ENCODE measurements at regions not wholly inside any gene's neighbourhood (a gene's known extent, or its start where the extent isn't known, plus 50 kb on each side); places are given as distances from the start of the nearest gene placed in this dataset.

DNA sequence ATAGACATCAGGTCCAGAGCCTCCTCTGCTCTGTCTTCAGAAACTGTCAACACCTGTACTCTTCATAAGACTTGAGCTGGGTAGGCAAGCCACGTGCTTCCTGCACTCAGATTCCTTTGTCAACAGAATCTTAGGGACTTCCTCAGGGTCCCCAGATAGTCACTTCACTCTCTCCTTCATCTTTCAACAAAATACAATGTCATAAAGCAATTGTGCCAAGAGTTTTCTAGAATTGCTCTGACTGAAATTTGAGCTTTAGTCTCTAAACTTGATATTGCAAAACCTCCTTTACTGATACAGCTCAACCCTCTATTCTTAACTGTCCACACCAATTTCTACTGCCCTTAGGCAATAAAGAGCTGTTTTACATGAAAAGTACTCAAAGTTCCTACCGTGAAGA, 179.9 kb downstream of the IRS2 start:
- no peak overlapping the region for H3K27ac ChIP-seq
- DNase-seq (ENCODE audit: low read depth, low spot score), result no peak

DNA sequence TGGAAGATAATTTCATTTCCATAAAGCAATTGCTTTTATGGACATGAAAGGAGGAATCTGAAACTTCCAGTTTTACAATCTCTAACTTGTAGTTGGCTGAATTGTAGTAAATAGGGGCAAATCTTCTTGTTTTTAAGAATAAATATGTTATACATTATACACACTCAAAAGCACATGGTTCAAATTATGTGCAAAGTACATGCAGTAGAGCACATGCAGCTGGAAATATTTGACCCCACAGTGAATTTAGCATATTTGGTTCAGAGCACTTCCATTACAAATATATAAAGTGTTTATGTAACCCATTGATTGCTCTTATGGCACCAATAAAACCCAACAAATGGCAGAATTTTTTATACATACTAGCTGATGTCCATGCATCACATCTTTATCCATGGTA, 180.5 kb downstream of the IRS2 start:
- H3K27ac ChIP-seq, result no peak overlapping the region
- no peak for DNase-seq (ENCODE audit: low read depth, low spot score)

DNA sequence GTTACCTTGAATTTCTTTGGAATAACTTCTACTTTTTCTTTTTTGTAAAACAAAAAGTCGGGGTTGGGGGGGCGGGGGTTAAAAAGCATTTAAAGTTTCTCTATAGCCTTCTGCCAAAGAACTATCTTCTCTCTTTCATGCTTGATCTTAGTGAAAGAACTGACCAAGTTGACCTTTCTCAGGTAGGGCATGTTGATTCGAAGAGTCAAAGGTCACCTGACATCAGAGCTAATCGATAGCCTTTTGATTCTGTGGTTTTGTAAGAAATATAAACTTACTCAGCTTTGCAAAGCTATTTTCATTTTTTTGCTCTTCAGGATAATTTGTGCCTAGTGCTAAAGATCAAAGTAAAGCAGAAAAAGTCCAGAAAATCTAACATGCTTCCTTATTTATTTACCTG, 181.5 kb downstream of the IRS2 start:
- DNase-seq (ENCODE audit: low read depth, low spot score), result no peak
- no peak overlapping the region for H3K27ac ChIP-seq

DNA sequence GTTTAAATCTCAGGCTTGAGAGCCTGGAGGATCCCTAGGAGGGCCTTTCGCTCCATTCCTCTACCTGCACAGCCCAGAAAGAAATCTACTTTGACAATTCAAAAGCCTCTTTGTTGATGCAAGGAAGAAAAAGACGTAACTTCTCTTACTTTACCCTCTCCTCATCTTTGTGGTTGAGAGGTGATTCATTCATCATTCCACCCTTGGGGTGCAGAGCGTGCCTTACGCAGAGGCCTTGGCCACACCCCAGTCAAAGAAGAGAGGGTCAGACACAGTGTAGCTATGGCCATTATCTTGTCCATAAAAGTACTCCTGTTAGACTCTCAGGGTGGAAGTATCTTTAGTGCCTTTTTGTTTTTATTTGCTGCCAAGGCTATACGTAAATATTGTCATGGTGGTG, 184.0 kb downstream of the IRS2 start:
- H3K27ac ChIP-seq, result no peak overlapping the region
- no peak for DNase-seq (ENCODE audit: low read depth, low spot score)

DNA sequence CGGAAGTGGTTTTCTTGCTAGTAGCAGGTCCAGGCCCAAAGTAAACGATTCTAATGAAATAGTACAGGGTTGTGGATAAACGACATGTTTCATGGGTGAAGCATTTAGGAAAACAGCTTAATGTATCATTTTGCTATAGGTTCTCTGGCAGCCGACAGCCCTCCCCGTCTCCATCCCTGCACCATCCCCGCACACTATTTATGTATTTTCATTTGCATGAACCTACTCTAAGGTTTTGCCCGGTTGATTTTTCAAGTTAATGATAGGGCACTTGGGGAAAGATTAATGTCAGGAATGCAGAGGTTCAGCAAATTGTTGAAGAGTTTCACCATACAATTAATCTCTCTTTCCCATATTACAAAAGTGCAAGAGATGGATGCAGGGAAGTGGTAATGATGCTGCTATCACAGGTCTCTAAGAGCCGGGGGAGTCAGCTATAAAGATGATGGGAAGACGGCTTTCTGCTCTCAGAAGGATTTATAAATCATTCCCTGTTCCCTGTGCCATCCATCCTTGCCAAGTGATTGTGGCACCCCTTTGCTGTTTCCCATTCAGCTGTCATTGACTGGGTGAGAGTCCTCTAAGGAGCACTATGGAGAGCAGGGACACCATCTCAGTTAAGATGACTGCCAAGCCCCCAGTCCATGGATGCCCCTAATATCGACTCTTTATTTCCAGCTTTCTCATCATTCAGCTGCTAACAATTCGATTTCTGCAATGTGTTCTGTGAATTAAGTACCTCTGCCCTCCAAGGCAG, 186.3 kb downstream of the IRS2 start:
- no peak overlapping the region for H3K27ac ChIP-seq
- no peak for DNase-seq (ENCODE audit: low read depth, low spot score)

DNA sequence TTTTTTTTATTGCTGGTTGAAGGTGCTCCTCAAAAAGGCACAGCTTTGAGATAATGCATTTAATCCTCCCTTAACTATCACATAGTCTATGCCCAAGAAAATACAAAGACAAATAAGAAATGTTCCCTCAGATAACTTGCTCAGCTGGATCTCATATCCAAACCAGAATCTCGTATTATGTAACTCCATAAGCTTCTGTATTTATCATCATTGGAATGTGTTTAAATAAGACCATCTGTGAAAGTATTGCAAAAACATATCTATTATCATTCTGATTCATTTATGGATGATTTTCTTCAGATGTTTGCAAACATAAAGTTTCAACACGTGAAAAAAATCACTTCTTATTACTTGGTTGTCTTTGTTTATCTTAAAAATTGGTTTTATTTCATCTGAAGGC, 190.9 kb downstream of the IRS2 start:
- DNase-seq (ENCODE audit: low read depth, low spot score), result no peak
- H3K27ac ChIP-seq, result no peak overlapping the region

DNA sequence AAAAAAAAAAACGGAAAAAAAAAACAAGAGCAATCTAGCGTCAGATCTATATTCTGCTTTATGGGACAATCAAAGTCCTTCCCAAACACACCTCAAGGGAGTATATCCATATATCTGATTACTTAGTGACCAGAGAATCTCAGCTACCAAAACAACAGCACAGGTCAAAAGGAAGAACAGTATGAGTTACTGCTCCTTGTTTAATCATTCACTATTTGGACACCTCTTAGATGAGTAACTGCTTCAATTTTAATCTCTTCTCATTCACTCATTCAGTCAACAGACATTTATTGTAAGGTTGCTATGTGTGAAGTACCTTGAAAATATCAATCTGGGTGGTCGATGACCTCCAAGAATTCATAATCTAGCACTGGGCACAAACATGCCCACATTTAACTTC, 193.2 kb downstream of the IRS2 start:
- no peak for DNase-seq (ENCODE audit: low read depth, low spot score)
- H3K27ac ChIP-seq, result no peak overlapping the region

DNA sequence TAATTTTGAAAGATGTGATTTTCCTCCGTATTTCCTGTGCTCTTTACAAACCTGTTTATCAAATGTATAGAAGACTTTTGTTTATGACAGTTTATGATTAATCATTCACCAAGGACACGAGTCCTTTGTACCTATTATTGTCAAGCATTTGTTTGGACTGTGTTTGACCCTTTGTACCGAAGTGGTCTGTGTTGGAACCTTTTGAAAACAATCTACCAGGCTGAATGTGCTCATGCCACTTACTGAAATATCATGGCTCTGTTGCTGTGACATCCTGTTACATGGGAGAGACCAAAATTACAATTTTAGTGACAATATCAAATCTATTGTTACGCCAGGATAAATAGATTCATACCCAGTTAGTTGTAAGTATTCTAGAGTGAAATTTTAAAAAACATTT, 193.6 kb downstream of the IRS2 start:
- DNase-seq (ENCODE audit: low read depth, low spot score), result no peak
- no peak overlapping the region for H3K27ac ChIP-seq

DNA sequence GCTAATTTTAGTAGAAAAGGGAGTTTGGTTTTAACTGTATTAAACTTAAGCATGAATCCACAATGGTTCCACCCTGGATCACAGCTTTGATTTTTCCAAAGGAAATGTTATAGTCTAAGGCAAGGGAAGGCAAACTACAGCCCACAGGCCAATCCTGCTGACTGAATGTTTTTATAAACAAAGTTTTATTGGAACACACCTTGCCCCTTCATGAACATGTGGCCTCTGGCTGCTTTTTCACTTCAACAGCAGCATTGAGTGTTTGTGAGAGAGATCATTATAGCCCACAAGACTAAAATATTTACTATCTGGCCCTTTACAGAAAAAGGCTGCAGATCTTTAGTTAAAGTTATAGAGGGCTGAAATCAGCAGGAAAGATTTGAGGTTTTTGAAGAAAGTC, 198.7 kb downstream of the IRS2 start:
- DNase-seq (ENCODE audit: low read depth, low spot score), result no peak
- H3K27ac ChIP-seq, result no peak overlapping the region

DNA sequence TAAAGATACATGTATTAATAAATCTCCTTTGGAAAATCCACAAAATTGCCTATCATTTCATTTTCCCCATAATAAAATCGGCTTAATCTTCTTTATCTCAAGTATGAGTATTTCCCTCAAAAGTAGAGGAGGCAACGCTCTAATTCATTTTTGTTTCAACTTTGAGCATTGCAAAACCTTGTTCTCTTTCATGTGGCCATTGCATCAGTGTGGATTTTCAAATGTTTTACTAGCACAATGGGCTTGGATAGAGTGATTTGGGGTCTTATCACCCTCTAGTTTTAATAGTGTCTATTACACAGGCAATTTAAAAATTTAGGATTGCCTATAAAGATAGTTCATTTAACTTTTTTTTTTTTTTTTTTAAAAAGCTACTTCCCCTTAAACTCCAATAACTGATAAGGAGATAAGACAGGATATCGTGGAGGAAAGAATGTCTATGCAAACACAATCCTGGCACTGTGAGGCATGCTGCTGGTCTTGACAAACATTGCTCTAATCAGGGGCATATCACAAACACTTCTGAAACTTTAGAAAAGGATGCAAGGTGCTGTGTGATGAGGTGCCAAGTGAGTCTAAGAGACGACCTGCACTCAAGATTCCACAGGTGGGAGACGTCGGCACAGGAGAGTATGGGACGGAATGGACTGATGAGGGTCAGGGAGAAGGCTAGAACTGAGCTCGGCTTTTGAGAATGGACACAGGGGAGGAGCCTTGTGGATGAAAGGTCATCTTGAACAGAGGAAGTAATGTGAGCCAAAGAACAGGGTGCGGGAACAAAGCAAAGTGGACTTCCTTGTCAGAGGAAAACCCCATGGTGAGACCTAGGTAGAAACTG, 199.7 kb downstream of the IRS2 start:
- DNase-seq (ENCODE audit: low read depth, low spot score), result no peak
- H3K27ac ChIP-seq, result no peak overlapping the region

DNA sequence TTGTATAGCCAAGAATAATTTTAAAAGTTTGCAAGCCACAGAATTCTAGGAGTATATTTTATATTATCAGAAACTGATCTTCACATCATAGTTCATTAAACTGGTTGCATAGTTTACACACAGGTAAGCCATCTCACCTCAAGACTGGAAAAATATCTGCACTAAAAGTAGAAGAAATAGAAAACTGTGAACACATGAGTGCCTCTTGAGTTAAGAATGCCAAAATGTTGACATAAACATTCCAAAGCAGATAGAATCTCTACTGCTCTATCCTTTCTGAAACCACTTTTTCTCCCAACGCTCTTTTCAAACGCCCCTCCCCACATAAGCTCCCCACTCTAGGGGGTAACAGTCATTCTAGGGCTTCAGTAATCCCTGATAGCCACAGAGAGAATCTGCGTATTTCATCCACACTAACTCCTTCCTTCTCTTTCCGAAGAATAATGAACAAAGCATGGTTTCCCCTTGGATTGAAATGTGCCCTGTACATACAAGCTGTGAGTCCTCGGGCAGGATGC, 201.5 kb downstream of the IRS2 start:
- no peak overlapping the region for H3K27ac ChIP-seq
- no peak for DNase-seq (ENCODE audit: low read depth, low spot score)

DNA sequence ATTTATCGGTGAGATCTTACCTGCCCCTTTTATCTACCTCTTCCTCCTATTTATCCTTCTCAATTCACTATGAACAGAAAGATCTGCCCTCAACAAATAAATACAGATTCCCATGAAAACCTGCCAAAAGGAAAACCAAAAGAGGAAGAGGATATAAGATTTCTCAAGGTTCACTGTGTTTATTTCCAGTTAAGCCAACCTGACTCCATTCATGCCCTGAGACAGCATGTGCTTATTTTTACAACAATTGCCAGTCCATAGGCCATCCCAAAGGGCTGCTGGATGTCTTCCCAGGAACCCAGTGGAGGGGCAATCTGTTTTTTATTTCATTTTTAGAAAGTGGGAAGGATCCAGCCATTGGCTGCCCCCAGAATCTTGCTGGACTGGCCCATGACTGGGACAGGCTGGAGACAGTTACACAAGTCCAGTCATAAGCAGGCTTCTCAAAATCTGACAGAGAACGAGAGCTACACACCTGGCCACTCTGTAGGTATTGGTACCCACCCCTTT, 209.1 kb downstream of the IRS2 start:
- no peak for DNase-seq (ENCODE audit: low read depth, low spot score)
- H3K27ac ChIP-seq, result no peak overlapping the region

DNA sequence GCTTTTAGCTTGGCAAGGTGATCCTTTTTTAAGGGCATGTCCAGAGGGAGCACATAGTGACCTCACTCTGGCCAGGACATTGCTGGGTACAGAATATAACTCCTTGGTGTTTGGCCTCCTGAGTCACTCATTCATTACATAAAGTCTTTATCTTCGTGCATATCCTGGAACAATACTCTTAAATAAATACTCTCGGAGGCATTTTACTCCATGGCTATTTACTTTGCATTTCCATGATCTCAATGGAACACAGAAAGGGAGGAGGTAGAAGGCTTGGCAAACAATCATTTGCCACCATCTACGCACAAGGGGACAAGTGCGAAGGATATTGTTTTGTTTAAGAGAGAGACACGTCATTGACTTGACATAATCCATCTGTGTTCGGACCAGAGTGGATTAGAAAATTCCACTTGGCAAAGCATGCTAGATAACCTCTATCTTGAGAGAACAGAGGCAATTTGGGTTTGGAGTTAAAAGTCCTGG, 210.0 kb downstream of the IRS2 start:
- no peak for DNase-seq (ENCODE audit: low read depth, low spot score)
- no peak overlapping the region for H3K27ac ChIP-seq

DNA sequence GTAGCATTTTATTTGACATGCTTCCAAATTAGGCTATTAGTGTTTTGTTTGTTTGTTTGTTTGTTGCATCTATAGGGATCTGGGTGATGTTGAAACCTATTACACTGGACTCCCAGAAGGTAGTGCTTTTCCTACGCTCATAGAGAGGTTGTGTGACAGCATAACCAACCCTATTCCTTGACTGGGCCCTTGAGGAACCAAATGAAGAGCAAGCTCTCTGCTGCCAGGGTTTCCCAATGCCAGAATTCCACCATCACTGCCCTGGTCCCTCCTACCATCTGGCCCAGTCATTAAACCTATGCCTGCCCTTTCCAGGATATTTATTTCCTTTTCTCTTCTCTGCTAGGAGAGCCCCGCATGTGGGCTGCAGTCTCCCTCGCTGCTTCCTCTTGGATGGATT, 210.6 kb downstream of the IRS2 start:
- H3K27ac ChIP-seq, result no peak overlapping the region
- no peak for DNase-seq (ENCODE audit: low read depth, low spot score)

DNA sequence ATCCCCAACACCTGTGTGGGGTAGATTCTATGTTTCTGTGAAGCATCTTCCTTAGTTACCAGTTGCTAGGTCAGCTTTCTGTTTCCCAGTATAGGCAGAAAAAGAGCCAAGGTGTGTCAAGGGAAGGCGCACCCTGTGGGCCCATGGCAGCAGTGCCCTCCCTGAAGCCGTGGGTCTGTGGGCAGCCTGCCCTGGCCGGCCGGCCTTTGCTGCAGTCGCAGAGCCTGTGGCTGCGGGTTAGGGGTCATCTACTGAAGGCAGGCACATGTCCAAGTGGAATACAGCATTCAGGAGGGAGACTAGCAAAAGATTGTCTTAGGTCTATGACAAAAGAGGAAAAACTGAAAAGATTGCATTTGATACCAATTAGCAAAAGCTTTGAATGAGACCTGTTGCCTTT, 214.0 kb downstream of the IRS2 start:
- DNase-seq (ENCODE audit: low read depth, low spot score), result no peak
- no peak overlapping the region for H3K27ac ChIP-seq

DNA sequence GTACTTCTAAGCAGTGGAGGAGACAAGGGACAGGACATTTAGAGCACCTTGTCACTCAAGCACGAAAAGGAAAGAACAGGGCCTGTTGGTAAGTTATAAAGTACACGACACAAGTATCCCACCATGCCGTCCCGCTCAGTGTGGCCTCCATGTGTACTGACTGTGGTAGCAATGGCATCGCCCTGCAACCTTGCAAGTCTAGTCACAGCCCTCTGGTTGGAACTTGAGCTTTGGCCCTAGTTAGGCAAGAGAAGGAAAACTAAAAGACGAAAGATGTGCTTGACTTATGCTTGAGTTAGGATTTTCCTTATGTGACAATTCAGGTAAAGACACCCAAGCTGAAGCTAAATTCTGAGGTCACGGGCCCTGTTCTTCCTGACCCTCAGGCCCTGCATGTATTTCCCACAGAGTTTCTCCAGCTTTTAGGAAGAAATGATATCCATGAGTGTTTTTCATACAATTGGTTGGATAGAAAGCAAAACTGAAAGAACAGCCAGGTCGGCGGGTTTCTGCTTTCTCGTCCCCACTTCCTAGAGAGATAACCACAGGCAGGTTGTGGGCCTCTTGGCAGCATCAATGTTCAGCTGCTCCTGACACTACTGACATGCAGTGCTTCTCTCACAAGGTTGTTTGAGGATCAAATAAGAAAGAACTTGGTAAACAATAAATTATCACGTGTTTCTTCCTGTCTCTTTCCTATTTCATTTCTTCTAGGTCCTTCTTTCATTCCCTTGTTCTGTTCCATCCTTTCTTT, 216.2 kb downstream of the IRS2 start:
- no peak overlapping the region for H3K27ac ChIP-seq

DNA sequence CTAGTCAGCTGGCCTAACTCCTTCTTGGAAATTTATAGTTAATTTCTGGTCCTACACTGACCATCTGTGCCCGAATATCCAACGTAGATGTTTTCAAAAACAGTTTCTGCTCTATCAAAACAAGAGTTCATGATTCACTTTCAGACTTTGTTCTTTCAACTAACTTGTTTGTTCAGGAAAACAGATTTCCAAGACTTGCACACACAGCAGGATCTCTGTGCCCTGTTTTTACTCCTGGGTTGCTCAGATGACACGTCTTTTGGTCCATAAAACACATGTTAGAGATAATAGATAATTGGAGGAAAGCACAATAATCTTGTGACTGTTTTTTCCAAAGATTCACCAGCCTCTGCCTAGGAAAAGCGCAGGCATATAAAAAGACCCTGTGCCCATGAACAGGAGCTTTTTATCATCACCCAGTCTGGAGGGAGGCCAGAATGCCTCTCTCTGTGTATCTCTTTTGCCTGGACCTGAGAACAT, 218.0 kb downstream of the IRS2 start:
- no peak for DNase-seq (ENCODE audit: low read depth, low spot score)
- no peak overlapping the region for H3K27ac ChIP-seq

More for the DNA sequence above, 216.2 kb downstream of the IRS2 start:
- DNase-seq (ENCODE audit: low read depth, low spot score), result no peak

DNA sequence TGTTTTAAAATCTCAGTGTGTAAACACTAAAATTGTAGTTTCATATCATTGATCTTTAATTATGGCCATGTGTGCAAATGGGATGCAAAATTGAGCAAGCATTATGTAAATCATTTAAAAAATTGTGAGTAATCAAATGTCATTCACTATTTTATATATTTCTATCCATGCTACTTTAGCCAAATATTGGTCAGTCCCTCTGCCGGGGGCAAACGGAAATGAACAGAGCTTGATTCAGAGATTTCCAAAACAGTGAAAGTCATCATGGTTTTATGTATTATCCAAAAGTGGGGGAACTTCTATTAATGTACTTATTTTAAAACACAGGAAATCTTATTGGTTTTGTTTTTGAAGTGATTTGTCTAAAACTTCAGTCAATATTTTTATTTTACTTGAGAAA, 219.1 kb downstream of the IRS2 start:
- H3K27ac ChIP-seq, result no peak overlapping the region
- no peak for DNase-seq (ENCODE audit: low read depth, low spot score)

DNA sequence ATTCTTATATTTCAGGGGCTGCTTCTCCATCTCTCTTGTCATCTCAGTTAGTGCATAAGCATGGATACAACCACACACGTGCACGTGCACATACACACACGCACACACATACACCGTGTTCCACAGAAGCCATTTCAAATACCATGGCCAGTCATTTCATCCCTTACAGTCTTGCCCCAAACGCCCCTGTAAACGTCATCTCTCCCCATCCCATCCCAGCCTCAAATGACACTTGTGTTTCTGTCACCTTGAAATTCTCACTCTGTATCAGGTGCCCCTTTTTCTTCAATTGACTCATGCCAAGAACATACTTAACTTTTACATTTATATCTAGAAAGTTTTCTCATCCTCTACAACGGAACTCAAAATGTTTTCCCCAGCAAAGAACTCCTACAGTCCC, 220.5 kb downstream of the IRS2 start:
- H3K27ac ChIP-seq, result no peak overlapping the region
- no peak for DNase-seq (ENCODE audit: low read depth, low spot score)

DNA sequence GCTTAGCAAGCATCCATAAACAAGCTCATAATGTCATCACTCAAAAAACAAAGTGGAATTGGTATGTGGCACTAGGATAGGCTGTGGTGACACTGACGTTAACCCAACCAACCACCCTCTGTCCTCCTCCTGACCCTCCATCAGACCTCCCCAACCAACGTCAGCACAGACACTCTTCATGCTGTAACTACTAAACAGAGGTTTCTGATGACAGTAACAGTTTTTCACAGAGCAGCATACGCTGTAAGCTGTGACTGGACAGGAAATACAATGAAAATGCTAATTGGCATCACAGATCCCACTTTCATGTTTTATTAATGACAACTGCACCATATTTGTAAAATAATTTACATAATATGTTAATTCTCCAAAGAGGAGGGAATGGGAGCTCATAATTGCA, 238.0 kb downstream of the IRS2 start:
- H3K27ac ChIP-seq, result no peak overlapping the region
- DNase-seq (ENCODE audit: low read depth, low spot score), result no peak
